ENCODE measurements at regions not wholly inside any gene's neighbourhood (a gene's known extent, or its start where the extent isn't known, plus 50 kb on each side); places are given as distances from the start of the nearest gene placed in this dataset.

GRCh38 chr9:91144769-91145168 is 216.9 kb downstream of the AUH start:
- peaks cover 0 to 12% (median 9%) of the 10 kb centered on the region in 4 experiments for H3K4me1 ChIP-seq (replicated peaks in 1 of 4; ENCODE audit: control insufficient read depth in 3 of 4, insufficient read depth in 4 of 4, low read length in 3 of 4)
- no peaks in the 10 kb centered on the region; the same call in 1 of the 2 replicates for H3K23me2 ChIP-seq (ENCODE audit: low read depth, low read length)
- peaks cover 7 to 11% of the 10 kb centered on the region in 2 experiments; a peak in 2 of 4 replicates for H3K9me3 ChIP-seq (ENCODE audit: insufficient read depth in 2 of 2, low read depth in 1 of 2, low read length in 1 of 2)
- no peak for TF ChIP-seq ATF3 (IDR thresholded peaks at IDR 0.05; ENCODE audit: insufficient read depth, low read depth, low read length)
- no peak for TF ChIP-seq TAF1 (IDR thresholded peaks at IDR 0.05; ENCODE audit: low read depth, low read length)
- TF ChIP-seq CTBP2 (IDR thresholded peaks at IDR 0.05; ENCODE audit: borderline replicate concordance, insufficient read depth, insufficient read length, low read length): no peak
- TF ChIP-seq RFX5 (IDR thresholded peaks at IDR 0.05; ENCODE audit: borderline replicate concordance, low read depth, low read length): no peak
- TF ChIP-seq MAFK (IDR thresholded peaks at IDR 0.05; ENCODE audit: low read depth, low read length): no peak
- TF ChIP-seq SIN3A (conservative IDR thresholded peaks at IDR 0.05 in 1 of 2, IDR thresholded peaks at IDR 0.05 in 1 of 2; ENCODE audit: low read depth in 1 of 2, low read length in 2 of 2): no peak
- no peak for TF ChIP-seq KDM1A (IDR thresholded peaks at IDR 0.05; ENCODE audit: borderline replicate concordance, low read length)
- TF ChIP-seq TBP (IDR thresholded peaks at IDR 0.05; ENCODE audit: low read depth, low read length): no peak
- TF ChIP-seq HDAC2 (IDR thresholded peaks at IDR 0.05; ENCODE audit: borderline replicate concordance in 1 of 2, low read depth in 2 of 2, low read length in 2 of 2): no peak
- TF ChIP-seq CHD1 (IDR thresholded peaks at IDR 0.05; ENCODE audit: low read depth, low read length): no peak
- no peak for TF ChIP-seq CHD2 (IDR thresholded peaks at IDR 0.05; ENCODE audit: low read length)
- no peak for TF ChIP-seq NRF1 (IDR thresholded peaks at IDR 0.05; ENCODE audit: low read depth, low read length)
- no peak overlapping the region for H3K4ac ChIP-seq (replicated peaks; ENCODE audit: insufficient read length, low read depth, low read length)
- no peak overlapping the region for H3K9ac ChIP-seq (replicated peaks in 1 of 4; ENCODE audit: extremely low read depth in 1 of 4, low read depth in 3 of 4, low read length in 3 of 4)
- FAIRE-seq (no peak), DNase-seq (ENCODE audit: low read depth in 1 of 2, low spot score in 2 of 2) (no peak)
- H4K8ac ChIP-seq (ENCODE audit: extremely low read depth, insufficient read depth, low read length): no peak overlapping the region
- no peak overlapping the region for H4K91ac ChIP-seq (replicated peaks; ENCODE audit: insufficient read length, low read length)
- no peaks in the 10 kb centered on the region for H3K79me2 ChIP-seq (ENCODE audit: control insufficient read depth in 1 of 2, insufficient read depth in 2 of 2, low read length in 2 of 2)
- H3K27me3 ChIP-seq (replicated peaks in 1 of 4; ENCODE audit: control insufficient read depth in 3 of 4, extremely low read depth in 1 of 4, insufficient read depth in 3 of 4, low read length in 3 of 4): no peaks in the 10 kb centered on the region
- no peaks in the 10 kb centered on the region; a peak in 1 of 8 replicates for H3K36me3 ChIP-seq (ENCODE audit: control insufficient read depth in 2 of 4, insufficient read depth in 4 of 4, low read length in 3 of 4)
- no peak overlapping the region for H3K18ac ChIP-seq (ENCODE audit: extremely low read depth, low read length)
- no peak overlapping the region for H2BK12ac ChIP-seq (ENCODE audit: low read depth, low read length)
- 94% methylated on average over 3 of the region's 3 CpGs; no CpG with 5 or more reads in 1 of the 2 experiments for WGBS, 2 experiments (ENCODE audit: extremely low coverage in 1 of 2, insufficient coverage in 1 of 2, insufficient read length in 1 of 2, insufficient replicate concordance in 2 of 2, low coverage in 1 of 2, low lambda C conversion rate in 2 of 2, missing lambda C conversion rate in 1 of 2)
- no peak overlapping the region for H3K14ac ChIP-seq (ENCODE audit: insufficient read length)
- H2AFZ ChIP-seq (ENCODE audit: low read length): no peak overlapping the region
- H3K4me2 ChIP-seq (ENCODE audit: insufficient read depth in 1 of 2, low read depth in 2 of 2, low read length in 2 of 2): no peak overlapping the region
- no peak overlapping the region for H2BK120ac ChIP-seq (replicated peaks; ENCODE audit: low read depth, low read length)
- no peak overlapping the region for H4K5ac ChIP-seq (ENCODE audit: insufficient read length, low read depth, low read length)
- ChIA-PET POLR2A (ENCODE audit: partially characterized antibody) (no interaction called here), CTCF (ENCODE audit: partially characterized antibody) (no interaction called here)
- H3K79me1 ChIP-seq (ENCODE audit: low read depth, low read length): no peaks in the 10 kb centered on the region
- no peak overlapping the region for H2BK5ac ChIP-seq (ENCODE audit: low read depth, low read length)
- no peak overlapping the region for H3K56ac ChIP-seq (replicated peaks; ENCODE audit: insufficient read length, low read depth, low read length)
- no peaks in the 10 kb centered on the region for H4K20me1 ChIP-seq (replicated peaks in 1 of 2; ENCODE audit: control insufficient read depth in 1 of 2, insufficient read depth in 2 of 2, low read length in 2 of 2)
- H3K27ac ChIP-seq (ENCODE audit: low read depth, low read length): no peak overlapping the region
- H3K4me3 ChIP-seq (ENCODE audit: extremely low read depth in 1 of 4, insufficient read depth in 2 of 4, low read depth in 3 of 4, low read length in 4 of 4): no peak overlapping the region
- H2BK15ac ChIP-seq (ENCODE audit: low read length): no peak overlapping the region
- no peak overlapping the region for H2BK20ac ChIP-seq (ENCODE audit: low read length)
- H3K23ac ChIP-seq (ENCODE audit: insufficient read length): no peak overlapping the region
- H2AK5ac ChIP-seq (ENCODE audit: low read depth, low read length): no peak overlapping the region
